NCI-H524 treated with DMSO at 0.1 percent for 48 hours (cell line): ENCODE measurements at regions not wholly inside any gene's neighbourhood (a gene's known extent, or its start where the extent isn't known, plus 50 kb on each side); places are given as distances from the start of the nearest gene placed in this dataset.
A peak's percentile ranks its signal among the peaks of the same experiment; 100 is the strongest.

Experiments
- DNase-seq: peaks from one replicate; lab custom pipeline; 2025; lab: John Stamatoyannopoulos, UW

DNA sequence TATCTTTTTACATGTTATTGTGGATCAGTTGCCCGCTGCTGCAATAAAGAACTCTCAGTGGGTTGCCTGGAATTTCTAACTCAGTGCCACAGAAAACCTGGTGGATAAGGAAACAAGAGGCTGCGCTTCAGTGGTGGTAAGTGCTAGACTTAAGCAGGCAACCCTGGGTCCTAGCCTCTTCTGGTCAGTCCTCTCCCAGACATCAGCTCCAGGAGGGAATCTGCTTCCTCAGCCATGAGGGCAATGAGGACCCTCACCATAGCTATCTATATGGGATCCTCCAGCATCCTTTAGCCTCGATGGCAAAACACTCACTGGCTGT is 490.7 kb upstream of the SULF2 start:
- DNase-seq, result peak; percentile 34

GRCh38 chr20:48275286-48276020 is 490.2 kb upstream of the SULF2 start:
- DNase-seq, result no peak

DNA sequence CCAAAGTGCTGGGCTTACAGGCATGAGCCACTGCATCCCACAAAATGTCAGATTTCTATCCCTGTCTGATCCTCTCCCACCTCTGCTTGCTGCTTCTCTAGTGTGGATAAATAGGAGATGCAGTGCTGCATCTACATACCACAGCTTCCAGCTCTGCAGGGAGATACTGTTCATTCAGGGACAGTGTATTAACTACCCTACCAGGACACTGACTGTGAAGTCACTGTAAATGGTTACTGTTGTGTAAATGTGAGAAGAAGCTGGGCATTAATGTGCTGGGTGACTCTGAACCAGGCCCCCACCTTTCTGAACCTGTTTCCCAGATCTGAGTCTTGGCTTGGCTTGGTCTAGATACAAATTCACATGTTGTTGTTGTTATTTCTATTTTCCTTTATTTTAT is 488.6 kb upstream of the SULF2 start:
- DNase-seq, result no peak

DNA sequence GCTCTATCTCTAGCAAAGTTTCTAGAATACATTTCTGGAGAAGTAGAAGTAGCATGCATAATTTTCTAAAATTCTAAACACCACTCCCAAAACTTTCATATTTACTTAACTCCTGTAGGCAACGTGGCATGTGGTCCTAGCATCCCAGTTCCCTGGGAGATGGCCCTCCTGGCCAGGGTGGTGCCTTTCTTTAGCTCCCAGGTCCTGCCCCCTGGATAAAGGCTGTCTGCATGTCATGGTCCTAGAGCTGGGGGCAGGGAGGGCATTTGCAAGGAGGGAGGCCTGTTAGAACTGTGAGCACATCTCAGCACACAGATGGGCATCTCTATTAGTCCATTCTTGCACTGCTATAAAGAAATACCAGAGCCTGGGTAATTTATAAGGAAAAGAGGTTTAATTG is 485.6 kb upstream of the SULF2 start:
- DNase-seq, result no peak

DNA sequence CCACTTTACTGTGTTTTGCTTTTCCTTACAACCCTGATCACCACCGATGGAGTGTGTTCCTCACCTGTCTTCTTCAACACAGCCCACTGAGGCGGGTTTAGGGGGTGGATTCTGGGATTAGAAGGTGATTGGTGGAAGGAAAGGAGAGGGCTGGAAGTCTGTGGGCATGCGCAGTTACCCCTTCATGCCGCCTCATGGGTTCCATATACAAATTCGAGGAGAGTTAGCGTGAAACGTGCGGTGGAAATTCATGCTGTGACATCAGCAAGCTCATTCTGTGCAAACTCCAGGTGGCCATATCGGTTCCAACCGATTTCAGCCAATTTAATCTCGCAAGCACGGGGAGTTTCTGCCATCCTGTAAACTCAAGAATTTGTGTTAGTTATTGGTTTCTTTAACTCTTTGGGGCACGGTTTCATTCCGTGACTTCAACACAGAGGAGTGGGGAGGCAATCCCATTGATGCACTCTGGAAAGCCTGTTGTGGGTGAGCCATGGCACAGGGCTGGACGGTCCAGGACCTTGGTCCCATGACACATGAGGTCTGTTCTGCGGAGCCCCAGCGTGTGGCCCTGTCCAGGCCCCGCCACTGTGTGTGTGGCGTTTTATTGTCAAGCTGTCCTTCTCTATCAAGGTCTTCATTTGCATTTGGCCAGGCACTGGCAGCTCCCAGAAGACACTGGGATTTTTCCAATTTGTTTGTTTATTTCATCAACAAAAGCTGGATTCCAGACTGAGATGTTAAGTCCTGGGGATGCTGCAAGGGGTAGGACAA is 482.8 kb upstream of the SULF2 start:
- no peak for DNase-seq

DNA sequence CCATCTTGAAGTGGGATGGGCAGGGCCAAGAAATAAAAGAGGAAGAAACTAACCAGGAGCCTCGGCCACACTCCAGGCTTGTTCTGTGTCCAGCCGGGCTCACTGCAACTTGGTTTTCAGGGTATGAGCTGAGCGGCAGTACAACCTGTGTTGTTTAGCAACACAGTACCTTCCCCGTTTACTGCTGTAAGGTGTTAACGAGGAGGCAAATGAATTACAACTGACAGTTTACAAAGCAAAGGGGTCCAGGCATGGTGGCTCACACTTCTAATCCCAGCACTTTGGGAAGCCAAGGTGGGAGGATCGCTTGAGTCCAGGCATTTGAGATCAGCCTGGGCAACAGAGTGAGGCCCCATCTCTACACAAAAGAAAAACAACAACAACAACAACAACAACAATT is 481.3 kb upstream of the SULF2 start:
- DNase-seq, result no peak

DNA sequence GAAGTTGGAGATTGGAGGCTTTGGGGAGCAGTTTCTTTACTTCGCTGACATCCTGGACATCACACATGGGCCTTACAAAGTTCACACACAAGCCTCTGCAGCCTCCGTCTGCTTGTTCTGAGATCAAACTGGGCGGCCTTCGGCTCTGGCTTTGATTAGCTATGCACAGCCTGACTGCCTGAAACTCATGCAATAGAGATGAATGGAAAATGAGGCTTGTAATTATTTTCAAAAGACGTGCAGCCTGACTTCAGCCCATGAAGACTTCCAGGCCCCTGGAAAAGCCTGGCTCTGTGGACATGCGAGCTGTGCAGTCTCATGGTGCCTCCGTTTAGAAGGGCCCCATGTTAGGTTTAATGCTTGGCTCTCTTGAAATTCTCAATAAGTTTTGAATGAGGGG is 480.5 kb upstream of the SULF2 start:
- no peak for DNase-seq

- DNase-seq, result no peak
Measured at GRCh38 chr20:48262955-48263354, 477.7 kb upstream of the SULF2 start.

GRCh38 chr20:48262466-48262865 is 477.2 kb upstream of the SULF2 start:
- no peak for DNase-seq

GRCh38 chr20:48261398-48261910 is 476.2 kb upstream of the SULF2 start:
- no peak for DNase-seq

DNA sequence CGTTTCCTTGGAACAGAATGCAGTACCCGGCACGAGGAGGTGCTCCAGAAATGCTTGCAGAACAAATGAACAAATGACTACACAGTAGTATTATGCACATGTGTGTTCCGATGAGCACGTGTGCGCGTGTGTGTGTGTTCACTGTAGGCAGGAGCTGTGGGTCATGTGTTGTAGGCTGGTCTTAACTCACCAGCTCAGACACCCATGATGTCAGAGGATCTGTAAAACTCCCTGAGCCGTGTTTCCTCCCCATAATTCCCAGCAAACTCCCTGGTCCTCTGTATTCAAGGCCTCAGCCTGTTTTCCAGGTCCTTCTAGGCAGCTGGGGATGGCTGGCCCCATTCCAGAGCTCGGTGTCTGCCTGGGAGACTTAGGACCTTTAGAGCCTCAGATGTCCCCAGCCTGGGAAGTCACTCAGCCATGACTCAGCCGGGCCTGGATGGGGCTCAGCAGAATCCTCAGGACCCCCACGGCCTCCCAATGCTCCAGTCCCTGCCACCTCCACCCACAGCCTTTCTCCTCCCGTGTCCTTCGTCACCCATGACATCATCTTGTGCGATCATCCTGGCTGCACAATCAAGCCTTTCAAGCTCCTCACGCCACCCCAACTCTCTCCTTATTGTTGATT is 475.0 kb upstream of the SULF2 start:
- no peak for DNase-seq

DNA sequence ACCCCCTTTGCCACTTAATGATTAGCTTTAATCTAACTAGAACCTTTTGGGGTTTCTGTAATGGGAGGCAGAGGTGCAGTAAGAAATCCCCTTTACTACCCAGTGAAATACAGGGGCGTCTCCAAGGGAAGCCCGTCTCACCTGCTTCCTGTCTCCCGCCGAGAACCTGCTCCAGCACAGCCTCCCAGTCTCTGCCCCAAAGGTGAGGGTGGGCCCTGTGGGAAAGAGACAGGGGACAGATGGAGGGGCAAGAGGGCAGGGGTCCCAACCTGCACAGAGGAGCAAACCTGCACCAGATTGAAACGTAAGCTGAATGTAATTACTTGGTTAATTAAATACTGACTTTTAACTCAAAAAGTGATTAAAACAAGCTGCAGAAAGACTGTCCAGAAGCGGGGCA is 474.2 kb upstream of the SULF2 start:
- no peak for DNase-seq

GRCh38 chr20:48257833-48258232 is 472.6 kb upstream of the SULF2 start:
- DNase-seq, result no peak

GRCh38 chr20:48247961-48248360 is 462.7 kb upstream of the SULF2 start:
- DNase-seq, result no peak

- no peak for DNase-seq
Measured at GRCh38 chr20:48246061-48246790, 460.9 kb upstream of the SULF2 start.

GRCh38 chr20:48242623-48243022 is 457.3 kb upstream of the SULF2 start:
- no peak for DNase-seq

DNA sequence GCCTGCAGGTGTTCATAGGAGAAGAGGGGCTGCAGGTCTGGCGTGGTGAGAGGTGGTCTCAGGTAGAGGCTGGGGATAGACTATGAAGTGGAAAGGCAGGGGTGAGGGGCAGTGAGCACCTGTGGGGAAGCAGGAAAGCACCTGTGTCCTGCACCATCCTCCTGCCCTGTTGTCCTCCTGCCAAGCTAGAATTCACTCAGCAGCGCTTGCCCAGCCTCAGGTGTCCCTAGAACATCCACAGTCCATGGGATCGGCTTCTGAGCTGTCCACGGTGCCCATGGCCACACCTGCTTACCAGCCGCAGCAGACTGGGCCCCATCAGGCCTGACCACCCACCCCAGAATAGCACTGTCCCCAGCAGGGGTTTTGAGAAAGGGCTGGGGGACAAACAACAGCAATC is 456.2 kb upstream of the SULF2 start:
- no peak for DNase-seq

GRCh38 chr20:48238781-48239180 is 453.5 kb upstream of the SULF2 start:
- DNase-seq, result no peak

DNA sequence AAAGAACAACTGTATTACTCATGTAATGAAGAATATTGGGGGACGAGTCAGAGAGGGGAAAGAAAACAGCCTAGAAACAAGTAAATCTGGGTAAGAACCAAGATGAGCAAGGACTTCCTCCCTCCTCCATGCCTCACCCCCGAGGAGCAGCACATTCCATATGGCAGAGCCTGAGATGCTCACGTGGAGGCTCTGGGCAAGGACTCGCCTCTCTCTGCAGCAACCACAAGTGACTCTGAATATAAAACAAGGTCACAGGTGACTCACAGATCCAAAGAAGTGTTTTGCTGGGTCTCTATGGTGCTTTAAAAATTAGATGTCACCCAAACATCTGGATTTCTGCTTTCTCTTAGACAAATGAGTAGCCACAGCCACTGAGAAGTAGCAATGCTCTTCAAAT is 453.0 kb upstream of the SULF2 start:
- DNase-seq, result no peak

DNA sequence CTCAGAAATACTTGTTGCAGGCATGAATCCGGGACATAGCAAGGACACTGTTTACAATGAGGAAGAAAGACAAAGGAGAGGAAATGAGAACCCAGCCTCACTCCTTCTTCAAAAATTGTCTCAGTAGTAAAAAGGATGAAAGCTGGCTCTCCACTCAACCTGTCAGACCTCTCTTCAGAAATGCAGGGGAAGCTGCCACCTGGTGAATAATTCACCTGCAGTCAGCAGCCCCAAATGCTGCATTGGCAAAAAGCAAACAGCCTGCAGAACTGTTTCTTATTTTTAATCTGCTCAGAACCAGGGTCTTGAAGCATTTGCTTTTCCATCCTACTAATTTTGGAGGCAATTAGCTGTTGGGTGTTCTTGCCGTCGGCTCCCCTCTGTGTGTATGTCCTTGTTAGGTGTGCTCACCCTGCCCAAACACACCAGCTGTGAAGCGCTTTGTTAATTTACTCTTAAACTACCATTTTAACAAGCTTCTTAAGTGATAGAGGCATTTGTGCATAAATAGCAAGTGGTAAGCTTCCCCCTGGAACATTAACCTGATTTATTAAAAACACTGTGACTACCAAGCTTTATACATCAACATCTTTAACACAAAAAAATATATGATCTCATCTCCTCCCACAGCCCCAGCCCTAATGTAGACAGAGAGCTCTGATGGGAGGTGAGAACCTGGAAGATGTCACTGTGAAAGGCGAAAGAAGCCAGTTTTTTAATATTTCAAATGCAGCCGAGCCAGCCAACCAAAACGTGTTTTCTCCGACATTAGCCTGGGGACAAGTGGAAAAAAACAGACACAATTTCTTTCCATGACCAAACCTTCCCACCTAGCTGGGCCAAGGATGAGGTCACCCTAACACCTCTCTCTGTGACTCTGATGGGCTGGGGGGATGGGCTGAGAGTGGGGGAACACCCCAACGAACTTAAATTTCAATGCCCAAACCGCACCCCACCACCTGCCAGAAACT is 451.0 kb upstream of the SULF2 start:
- no peak for DNase-seq

DNA sequence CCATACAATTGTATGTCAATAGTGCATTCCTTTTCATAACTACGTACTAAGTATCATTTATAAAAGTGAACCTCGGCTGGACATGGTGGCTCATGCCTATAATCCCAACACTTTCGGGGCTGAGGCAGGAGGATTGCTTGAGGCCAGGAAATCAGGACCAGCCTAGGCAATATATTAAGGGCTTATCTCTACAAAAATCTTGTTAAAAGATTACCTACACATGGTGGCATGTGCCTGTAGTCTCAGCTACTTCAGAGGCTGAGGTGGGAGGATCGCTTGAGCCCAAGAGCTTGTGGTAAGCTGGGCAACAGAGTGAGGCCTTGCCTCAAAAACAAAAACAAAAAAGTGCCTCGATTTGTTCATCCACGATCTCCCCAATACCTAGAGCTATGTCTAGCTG is 449.7 kb upstream of the SULF2 start:
- no peak for DNase-seq
